GM18505 (cell line): ENCODE measurements at regions not wholly inside any gene's neighbourhood (a gene's known extent, or its start where the extent isn't known, plus 50 kb on each side); places are given as distances from the start of the nearest gene placed in this dataset.

Source experiments
- ATAC-seq: cut with Tn5 transposase; IDR thresholded peaks from one replicate; pipeline ENCODE4 v1.9.1; 2021; ENCODE audit not compliant: unreplicated experiment
- POLR2A ChIP-seq: IDR thresholded peaks from 4 replicates; pipeline ENCODE4 v1.6.1; 2011; ENCODE audit warnings: borderline replicate concordance; ENCODE audit not compliant: insufficient read depth, insufficient read length; ENCODE audit errors: extremely low read depth

DNA sequence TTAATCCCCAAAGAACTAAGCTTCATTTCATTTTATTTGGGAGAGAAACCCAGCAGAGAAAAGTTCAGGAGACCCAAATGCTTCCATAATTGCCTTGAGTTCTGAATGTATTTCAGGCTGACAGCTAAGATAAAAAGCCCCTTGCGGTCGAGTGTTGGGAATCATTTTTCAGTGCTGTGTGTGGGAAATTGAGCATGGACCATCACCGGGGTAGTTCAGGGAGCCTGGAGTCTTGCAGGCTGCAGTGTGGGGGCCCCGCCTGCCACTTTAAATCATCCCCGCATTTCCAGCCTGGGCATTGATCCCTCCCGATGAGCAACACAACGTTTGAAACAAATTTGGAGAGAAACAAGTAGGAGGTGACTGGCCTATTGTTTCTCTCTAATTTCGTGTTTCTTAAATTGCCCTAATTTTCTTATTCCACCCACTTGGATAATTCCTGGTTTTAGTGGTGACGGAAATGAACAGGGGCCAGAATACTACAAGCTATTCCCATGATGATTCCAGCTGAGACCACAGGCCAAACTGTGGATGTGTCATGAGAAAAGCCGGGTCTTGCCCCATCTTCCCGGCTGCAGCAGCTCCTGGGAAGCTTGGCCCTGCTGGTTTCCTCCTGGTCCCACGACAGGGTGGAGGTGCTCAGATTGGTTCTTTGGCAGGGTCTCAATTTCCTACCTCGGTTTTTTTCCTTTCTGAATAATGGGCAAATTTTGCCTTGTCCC is 75.1 kb downstream of the FOXL1 start:
- no peak for TF ChIP-seq POLR2A
- no peak for ATAC-seq

DNA sequence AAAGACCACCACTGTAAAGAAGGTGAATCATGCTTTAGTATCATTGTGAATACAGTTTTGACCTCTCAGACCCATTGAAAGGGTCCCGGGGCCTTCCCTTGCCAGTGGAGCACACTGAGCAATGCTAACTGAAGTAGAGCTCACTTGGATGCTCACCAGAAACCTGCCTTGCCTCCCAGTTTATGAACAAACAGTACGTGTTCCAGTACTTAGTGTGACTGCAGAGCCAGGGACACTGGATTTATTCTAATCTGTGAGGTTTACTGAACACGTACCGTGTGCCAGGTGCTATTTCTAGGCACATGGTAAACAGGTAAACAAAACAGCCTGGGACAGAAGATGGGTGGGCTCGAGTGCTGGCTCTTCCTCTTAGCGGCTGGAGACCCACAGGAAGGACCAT is 79.6 kb downstream of the FOXL1 start:
- TF ChIP-seq POLR2A, result no peak
- no peak for ATAC-seq

DNA sequence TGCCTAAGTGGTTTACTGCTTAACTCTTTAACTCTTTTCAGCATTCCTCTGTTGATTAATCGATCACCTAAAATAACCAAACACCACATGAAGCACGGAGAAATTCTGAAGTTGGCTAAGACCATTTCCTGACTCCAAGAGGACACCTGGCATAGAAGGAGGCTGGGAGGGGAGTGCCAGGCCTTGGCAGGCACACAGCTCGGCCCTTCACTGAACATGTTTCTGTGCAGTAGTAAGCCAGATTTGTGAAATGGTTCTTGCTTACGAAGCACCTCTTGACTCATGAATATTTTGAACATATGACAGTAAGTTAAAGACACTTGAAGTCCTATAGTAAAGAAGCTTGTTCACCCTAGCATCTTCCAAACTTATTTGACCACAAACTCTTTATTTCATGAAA is 82.3 kb downstream of the FOXL1 start:
- ATAC-seq, result no peak
- TF ChIP-seq POLR2A, result no peak

DNA sequence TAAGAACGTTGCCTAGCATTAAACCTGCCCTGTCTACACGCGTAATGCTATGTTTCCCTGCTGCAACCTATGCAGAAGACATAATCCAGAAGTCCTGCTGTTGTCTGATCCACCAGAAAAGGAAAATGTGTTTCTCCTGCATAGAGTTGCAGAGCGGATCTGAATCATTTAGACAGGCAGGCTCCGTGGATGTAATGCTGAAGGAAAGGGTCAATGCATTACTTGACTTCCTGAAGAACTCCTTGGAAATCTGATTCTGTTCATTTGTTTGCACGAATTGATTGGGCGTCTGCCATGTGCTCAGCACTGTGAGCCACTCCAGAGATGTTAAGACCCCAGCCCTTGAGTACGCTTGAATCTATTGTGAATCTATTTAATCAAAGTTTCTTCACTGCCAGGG is 83.4 kb downstream of the FOXL1 start:
- no peak for ATAC-seq
- no peak for TF ChIP-seq POLR2A

DNA sequence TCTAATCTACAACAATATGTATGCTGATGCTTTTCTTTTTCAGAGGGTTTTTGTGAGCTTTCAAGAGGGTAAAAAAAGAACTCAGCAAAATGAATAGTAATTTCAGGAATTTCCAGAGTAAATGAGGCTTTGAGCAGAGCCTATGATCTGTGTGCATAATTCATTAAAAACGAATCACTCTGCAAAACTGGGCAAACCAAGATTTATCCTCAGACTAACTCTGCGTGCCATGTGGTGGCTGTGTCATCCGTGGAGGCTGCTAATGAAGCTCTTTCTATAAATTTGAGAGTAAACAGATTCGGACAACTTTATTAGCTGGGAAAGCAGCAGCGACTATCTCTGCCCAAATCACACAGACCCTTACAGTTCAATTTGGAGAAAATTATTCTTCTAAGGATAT is 83.8 kb downstream of the FOXL1 start:
- no peak for ATAC-seq
- TF ChIP-seq POLR2A, result no peak

DNA sequence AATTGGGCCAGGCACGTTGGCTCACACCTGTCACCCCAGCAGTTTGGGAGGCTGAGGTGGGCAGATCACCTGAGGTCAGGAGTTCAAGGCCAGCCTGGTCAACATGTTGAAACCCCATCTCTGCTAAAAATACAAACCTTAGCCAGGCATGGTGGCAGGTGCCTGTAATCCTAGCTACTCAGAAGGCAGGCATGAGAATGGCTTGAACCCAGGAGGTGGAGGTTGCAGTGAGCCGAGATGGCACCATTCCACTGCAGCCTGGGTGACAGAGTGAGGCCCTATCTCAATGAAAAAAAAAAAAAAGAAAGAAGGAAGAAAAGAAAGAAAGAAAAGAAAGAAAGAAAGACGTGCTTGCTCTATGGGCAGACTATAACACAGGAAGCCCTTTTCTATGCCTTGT is 84.4 kb downstream of the FOXL1 start:
- no peak for ATAC-seq
- no peak for TF ChIP-seq POLR2A

DNA sequence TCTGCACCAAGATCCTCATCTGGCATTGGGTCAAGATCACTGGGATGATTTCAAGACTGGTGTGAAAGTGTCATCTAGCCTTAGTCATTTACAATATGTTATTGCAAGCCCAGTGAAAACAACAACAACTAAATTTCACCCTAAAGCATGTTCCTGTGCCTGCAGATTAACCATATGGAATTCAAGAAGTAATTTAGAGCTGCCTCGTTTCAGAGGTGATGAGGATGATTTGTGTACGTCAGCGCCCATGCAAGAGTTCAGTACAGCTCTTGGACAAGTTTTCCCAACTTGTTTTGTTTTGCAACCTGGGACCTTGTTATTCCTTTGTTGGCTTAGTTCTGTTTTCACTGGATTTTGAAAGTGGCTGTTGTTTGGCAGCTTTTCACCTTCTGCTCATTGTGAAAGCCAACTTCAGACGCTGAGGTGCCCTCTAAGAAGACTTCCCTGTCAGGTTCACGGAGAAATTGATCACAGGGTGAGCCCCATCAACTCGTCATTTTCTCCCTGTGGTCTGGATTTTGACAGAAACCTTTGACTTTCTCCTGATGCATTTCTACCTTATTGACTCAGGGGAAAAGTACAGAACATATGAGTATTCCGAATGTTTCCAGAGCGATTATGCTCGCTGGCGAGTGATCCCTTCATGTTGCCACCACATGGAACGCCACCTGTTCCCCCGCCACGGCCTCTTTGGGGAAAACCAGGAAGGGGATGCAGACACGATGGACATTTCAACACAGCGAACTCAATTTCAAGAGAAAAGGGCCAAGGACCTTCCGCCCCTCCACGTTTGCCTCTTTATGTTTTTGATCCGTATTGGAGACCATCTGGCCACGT is 85.6 kb downstream of the FOXL1 start:
- ATAC-seq, result no peak

DNA sequence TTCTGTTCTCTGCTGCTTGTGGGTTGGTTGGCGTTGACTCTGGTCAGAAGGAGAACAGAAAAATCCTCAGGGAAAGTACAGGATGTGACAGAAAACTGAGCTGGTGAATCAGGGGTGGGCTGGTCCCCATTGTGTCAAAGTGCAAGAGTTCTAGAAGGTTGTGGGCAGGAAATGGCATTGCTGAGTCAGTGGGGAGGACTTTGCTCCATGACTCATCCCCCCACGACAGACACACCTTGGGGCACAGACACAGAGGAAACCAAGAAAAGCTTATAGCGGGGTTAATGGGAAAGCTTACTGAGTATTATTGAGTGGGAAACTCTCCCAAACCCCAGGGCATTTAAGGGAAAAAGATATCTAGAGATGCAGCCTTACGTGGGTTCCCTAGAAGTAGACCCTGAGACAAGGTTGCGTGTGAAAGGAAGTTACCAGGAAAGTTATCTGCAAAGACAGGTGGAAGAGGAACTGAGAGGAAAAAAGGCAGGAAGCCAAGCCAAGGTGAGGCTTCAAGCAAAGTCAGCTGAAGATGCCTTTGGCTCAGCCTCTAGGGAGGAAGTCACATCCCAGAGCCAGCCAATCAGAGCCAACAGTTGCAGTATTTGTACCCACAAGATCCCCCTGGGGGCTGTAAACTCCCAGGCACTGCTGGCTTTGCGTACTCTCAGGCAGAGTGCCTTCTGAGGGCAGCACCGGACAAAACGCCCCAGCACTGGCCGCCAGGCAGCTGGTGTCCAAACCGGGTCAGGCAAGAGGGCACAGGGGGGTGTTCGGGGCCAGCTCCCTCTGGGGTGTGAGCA is 86.4 kb downstream of the FOXL1 start:
- TF ChIP-seq POLR2A, result no peak

More for the DNA sequence above, 85.6 kb downstream of the FOXL1 start:
- TF ChIP-seq POLR2A, result no peak

DNA sequence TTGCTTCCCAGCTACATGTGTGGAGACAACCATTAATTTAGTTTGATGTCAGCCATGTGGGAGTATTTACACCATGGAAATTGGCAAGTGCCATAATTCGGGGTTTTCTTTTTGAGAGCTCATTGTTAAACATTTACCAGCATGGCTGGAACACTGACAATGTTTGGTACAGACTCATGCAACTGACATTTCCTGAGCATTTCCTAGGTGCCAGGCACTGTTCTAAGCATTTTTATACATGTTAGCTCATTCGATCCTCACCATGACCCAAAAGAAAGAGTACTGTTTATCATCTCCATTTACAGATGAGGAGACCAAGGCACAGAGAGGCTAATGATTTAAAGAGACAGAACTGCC is 86.9 kb downstream of the FOXL1 start:
- TF ChIP-seq POLR2A, result no peak
- no peak for ATAC-seq

More for the DNA sequence above, 86.4 kb downstream of the FOXL1 start:
- ATAC-seq, result peak; percentile 71

DNA sequence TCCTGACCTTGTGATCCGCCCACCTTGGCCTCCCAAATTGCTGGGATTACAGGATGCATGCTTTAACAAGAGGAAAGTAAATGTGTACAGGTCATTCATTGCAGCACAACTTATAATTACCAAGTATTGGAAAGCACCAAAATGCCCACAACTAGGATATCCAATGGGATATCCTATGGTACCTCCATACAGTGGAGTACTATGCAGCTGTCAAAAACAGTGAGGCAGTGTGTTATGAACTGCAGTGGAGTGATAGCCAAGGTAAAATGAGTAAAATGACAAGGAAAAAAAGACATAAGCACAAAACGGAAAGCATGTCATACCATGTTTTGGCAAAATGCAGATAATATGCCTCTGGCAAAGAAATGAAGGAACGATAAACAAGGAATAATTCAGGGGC is 87.6 kb downstream of the FOXL1 start:
- no peak for ATAC-seq
- no peak for TF ChIP-seq POLR2A

DNA sequence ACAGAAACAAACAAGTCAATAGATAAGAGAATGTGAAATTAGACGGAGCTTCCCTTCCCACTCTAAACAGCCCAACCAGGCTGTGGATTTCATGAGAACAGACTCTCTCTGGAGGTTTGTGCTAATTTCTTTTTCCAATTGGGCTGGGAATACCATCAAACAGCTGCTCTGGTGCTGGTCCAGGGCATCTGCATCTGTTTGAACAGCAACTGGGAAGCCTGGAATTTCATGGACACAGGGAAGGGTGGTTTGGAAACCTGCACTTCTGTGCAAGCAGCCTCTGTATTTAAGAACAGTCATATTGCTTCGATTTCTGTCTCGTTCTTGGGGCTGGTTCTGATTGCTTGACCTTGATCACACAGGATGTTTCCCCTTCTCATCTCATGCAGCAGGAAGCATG is 88.7 kb downstream of the FOXL1 start:
- TF ChIP-seq POLR2A, result no peak
- no peak for ATAC-seq

DNA sequence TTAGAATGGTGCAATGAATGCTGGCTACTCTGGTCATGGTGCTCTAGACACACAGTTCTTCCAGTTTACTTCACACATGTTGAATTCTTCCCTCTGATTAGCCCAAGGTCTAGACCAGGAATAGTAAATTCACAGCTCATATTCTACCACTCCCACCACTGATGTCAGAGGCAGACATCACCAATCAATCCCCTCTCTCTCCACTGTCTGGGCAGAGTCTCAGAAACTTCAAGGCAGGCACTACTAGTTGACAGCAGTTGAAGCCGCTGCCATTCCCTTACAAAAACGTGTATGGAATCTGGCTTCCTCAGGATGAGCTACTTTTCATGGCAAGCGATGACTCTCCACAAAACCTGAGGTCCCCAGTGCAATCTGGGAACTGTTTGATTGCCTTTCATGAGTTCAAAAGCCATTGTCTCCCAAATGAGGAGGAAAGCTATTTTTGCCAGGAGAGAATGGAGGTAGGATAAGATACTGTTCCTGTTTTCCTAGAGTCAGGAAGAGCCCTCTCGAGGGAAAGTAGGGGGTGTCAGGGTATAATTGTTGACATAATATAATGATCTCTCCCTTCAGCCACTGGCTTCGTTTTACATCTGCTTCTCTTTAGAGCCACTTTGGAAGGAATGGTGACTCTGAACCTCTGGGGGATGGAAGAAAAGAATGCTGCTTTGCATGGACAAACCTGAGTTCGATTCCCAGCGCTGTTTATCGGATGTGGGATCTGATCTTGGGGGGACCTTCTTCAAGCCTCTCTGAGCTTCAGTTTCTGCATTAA is 90.0 kb downstream of the FOXL1 start:
- TF ChIP-seq POLR2A, result no peak
- no peak for ATAC-seq
